HL-60 (cell line): ENCODE measurements at regions not wholly inside any gene's neighbourhood (a gene's known extent, or its start where the extent isn't known, plus 50 kb on each side); places are given as distances from the start of the nearest gene placed in this dataset.

Source experiments
- DNase-seq, 2 experiments: peaks; one replicate each; pipeline ENCODE4 v3.0.0-alpha.2; 2010 to 2020; ENCODE audit warnings: low read depth in 1 of 2, low spot score in 1 of 2
- H3K27ac ChIP-seq: fragments of 250-450 bp; sonication (Bioruptor Pico); replicated peaks from 2 replicates; pipeline ENCODE4 v1.5.1; 2020; ENCODE audit warnings: mild to moderate bottlenecking, moderate library complexity
- H3K27me3 ChIP-seq: fragments of 250-450 bp; sonication (Bioruptor Pico); 2 replicates; pipeline ENCODE4 v1.5.1; 2021; ENCODE audit warnings: mild to moderate bottlenecking, moderate library complexity; ENCODE audit not compliant: insufficient read depth, poor library complexity, severe bottlenecking
- H3K4me3 ChIP-seq: replicated peaks from 2 replicates; pipeline ENCODE4 v1.5.1; 2011; ENCODE audit warnings: mild to moderate bottlenecking, control low read depth, low read length; ENCODE audit not compliant: insufficient read depth
- GABPA ChIP-seq: IDR thresholded peaks from 2 replicates; pipeline ENCODE4 v1.6.1; 2012; ENCODE audit warnings: low read depth
- POLR2AphosphoS5 ChIP-seq: IDR thresholded peaks from 2 replicates; pipeline ENCODE4 v1.6.1; 2012; ENCODE audit warnings: low read depth
- REST ChIP-seq: IDR thresholded peaks from 2 replicates; pipeline ENCODE4 v1.6.1; 2012; ENCODE audit warnings: low read depth; ENCODE audit not compliant: insufficient replicate concordance
- SPI1 ChIP-seq: IDR thresholded peaks from 2 replicates; pipeline ENCODE4 v1.6.1; 2012; ENCODE audit warnings: low read depth, mild to moderate bottlenecking, borderline replicate concordance
- TF ChIP-seq, protein P1 (sequence below): IDR thresholded peaks from one replicate; pipeline ENCODE4 v1.5.1; 2011; ENCODE audit warnings: low read length, control low read depth, inconsistent platforms; ENCODE audit not compliant: insufficient read depth

DNA sequence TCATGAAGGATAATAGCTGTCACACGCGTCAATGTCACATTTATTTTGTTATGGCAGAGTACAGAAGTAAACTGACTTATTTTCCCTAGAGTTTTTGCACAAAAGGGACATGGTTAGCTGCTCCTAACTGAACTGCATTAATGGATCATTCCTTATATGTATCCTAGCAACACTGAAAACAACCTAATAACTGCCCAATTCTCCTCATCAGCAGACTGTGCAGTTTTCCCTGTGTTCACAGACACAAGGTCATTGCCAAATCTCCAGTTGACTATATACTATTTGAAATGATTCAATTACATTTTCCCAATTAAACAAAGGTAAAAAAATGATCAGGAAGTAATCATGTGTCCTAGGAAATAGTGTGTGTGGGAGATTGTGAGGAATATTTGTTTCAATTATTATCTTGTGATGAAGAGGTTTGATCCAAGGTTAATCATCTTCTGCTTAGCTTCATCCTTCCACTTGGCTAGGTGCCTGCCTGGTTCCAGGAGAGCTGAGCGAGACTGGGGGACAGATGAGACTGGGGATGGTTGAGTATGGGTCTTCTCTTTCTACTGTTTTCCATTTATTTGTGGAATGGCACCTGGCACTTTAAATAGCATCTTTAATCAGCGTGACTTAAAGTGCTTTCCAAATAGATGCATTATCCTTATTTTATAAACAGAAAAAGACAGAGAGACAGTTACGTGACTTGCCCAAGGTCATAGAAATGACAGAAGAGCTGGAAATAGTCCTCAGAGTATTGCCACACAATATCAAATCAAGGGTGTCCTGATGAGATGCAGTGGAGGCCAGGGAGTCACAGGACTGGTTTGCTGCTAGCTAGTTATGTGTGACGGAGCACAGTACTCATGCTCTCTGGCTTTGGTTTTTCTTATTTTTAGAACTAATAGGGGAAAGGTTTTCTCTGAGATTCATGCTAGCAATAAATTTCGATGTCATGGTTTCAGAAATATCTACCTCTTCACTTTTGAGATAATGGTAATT is 335.6 kb downstream of the PIK3C3 start:
- peaks cover 2% of the 10 kb centered on the region for H3K27me3 ChIP-seq
- no peak overlapping the region for H3K4me3 ChIP-seq
- DNase-seq: no peak
- TF ChIP-seq SPI1 (no peak), REST (no peak), POLR2AphosphoS5 (no peak), GABPA (no peak)
- TF ChIP-seq, protein P1, sequence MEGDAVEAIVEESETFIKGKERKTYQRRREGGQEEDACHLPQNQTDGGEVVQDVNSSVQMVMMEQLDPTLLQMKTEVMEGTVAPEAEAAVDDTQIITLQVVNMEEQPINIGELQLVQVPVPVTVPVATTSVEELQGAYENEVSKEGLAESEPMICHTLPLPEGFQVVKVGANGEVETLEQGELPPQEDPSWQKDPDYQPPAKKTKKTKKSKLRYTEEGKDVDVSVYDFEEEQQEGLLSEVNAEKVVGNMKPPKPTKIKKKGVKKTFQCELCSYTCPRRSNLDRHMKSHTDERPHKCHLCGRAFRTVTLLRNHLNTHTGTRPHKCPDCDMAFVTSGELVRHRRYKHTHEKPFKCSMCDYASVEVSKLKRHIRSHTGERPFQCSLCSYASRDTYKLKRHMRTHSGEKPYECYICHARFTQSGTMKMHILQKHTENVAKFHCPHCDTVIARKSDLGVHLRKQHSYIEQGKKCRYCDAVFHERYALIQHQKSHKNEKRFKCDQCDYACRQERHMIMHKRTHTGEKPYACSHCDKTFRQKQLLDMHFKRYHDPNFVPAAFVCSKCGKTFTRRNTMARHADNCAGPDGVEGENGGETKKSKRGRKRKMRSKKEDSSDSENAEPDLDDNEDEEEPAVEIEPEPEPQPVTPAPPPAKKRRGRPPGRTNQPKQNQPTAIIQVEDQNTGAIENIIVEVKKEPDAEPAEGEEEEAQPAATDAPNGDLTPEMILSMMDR: no peak
- H3K27ac ChIP-seq: no peak overlapping the region

DNA sequence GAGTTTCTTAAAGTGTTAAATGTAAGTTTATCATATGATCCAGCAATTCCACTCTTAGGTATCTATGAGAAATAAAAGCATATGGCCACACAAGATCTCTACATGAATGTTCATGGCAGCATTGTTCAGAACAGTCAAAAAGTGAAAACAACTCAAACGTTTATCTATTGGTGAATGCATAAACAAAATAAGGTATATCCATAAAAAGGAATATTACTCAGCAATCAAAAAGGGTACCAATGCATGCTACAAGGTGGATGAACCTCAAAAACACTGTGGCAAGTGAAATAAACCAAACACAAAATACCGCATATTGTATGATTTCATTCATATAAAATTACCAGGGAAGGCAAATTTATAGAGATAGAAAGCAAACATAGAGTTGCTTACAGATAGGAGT is 337.6 kb downstream of the PIK3C3 start:
- no peak overlapping the region for H3K4me3 ChIP-seq
- TF ChIP-seq GABPA (no peak), REST (no peak), POLR2AphosphoS5 (no peak), SPI1 (no peak)
- TF ChIP-seq, protein P1: no peak
- no peaks in the 10 kb centered on the region for H3K27me3 ChIP-seq
- DNase-seq: no peak
- no peak overlapping the region for H3K27ac ChIP-seq

- Histone ChIP-seq H3K27ac (no peak overlapping the region), H3K27me3 (no peaks in the 10 kb centered on the region), H3K4me3 (no peak overlapping the region)
- TF ChIP-seq REST (no peak), SPI1 (no peak), GABPA (no peak), POLR2AphosphoS5 (no peak)
- TF ChIP-seq, protein P1: no peak
- no peak for DNase-seq
Observed at GRCh38 chr18:42296192-42296591, 341.2 kb downstream of the PIK3C3 start.
